ENCODE measurements at regions not wholly inside any gene's neighbourhood (a gene's known extent, or its start where the extent isn't known, plus 50 kb on each side); places are given as distances from the start of the nearest gene placed in this dataset.

- TF ChIP-seq TAF1 (IDR thresholded peaks at IDR 0.05; ENCODE audit: low read depth) (no peak), TCF12 (IDR thresholded peaks at IDR 0.05; ENCODE audit: low read depth) (no peak), USF1 (IDR thresholded peaks at IDR 0.05) (no peak), TEAD4 (IDR thresholded peaks at IDR 0.05) (no peak), YY1 (IDR thresholded peaks at IDR 0.05; ENCODE audit: low read depth) (no peak), REST (IDR thresholded peaks at IDR 0.05; ENCODE audit: low read depth) (no peak), RAD21 (IDR thresholded peaks at IDR 0.05; ENCODE audit: low read depth) (no peak), FOXM1 (IDR thresholded peaks at IDR 0.05; ENCODE audit: borderline replicate concordance, low read depth) (no peak), EP300 (IDR thresholded peaks at IDR 0.05; ENCODE audit: borderline replicate concordance) (no peak), CEBPB (IDR thresholded peaks at IDR 0.05) (no peak)
Measured at GRCh38 chr12:89280833-89281538, 71.3 kb downstream of the DUSP6 start.
